Endothelial cell of umbilical vein (primary cell): ENCODE measurements at regions not wholly inside any gene's neighbourhood (a gene's known extent, or its start where the extent isn't known, plus 50 kb on each side); places are given as distances from the start of the nearest gene placed in this dataset.

Experiments
- CTCF ChIP-seq, 2 donors: IDR thresholded peaks; 1 replicate in 1 of 2; 2 replicates in 1 of 2; pipeline ENCODE4 v1.5.1; 2011; ENCODE audit warnings: low read length in 2 of 2, mild to moderate bottlenecking in 2 of 2, moderate library complexity in 2 of 2, control low read depth in 1 of 2, inconsistent platforms in 1 of 2, low read depth in 1 of 2; ENCODE audit not compliant: insufficient read depth in 1 of 2; ENCODE audit errors: extremely low read depth in 1 of 2
- EZH2 ChIP-seq: IDR thresholded peaks from 2 replicates; pipeline ENCODE4 v1.6.1; 2012; ENCODE audit warnings: borderline replicate concordance, low read depth, mild to moderate bottlenecking, moderate library complexity, low read length, inconsistent platforms; ENCODE audit not compliant: severe bottlenecking
- FOS ChIP-seq: IDR thresholded peaks from 2 replicates; pipeline ENCODE4 v1.6.1; 2011; ENCODE audit warnings: mild to moderate bottlenecking, low read length, moderate library complexity, borderline replicate concordance; ENCODE audit not compliant: insufficient read depth
- JUN ChIP-seq: IDR thresholded peaks from 2 replicates; pipeline ENCODE4 v1.6.1; 2011; ENCODE audit warnings: borderline replicate concordance, low read depth; ENCODE audit not compliant: insufficient read length, insufficient read depth
- MAX ChIP-seq: IDR thresholded peaks from 2 replicates; pipeline ENCODE4 v1.6.1; 2011; ENCODE audit not compliant: insufficient read depth, insufficient read length
- MYC ChIP-seq: IDR thresholded peaks from one replicate; pipeline ENCODE4 v1.6.1; 2011; ENCODE audit warnings: mild to moderate bottlenecking, low read depth, low read length
- POLR2A ChIP-seq: IDR thresholded peaks from 2 replicates; pipeline ENCODE4 v1.6.1; 2012; ENCODE audit warnings: low read depth, mild to moderate bottlenecking, control low read depth, low read length
- POLR2AphosphoS5 ChIP-seq: IDR thresholded peaks from 2 replicates; pipeline ENCODE4 v1.6.1; 2012; ENCODE audit warnings: low read depth, mild to moderate bottlenecking, control low read depth, low read length, moderate library complexity; ENCODE audit not compliant: insufficient read depth

- TF ChIP-seq CTCF (IDR thresholded peaks at IDR 0.05; ENCODE audit: extremely low read depth in 1 of 2, insufficient read depth in 1 of 2, low read depth in 1 of 2, low read length in 2 of 2) (no peak), POLR2A (no peak), EZH2 (no peak), FOS (no peak), POLR2AphosphoS5 (no peak), MYC (no peak), JUN (no peak), MAX (no peak)
These were observed 1408.4 kb upstream of the RAG2 start for GRCh38 chr11:38006466-38006865.
